ENCODE measurements at regions not wholly inside any gene's neighbourhood (a gene's known extent, or its start where the extent isn't known, plus 50 kb on each side); places are given as distances from the start of the nearest gene placed in this dataset.

GRCh38 chr6:92934625-92935024 is 484.7 kb downstream of the EPHA7 start:
- Mint-ChIP-seq H3K36me3 (ENCODE audit: insufficient read depth in 1 of 3, low read depth in 3 of 3) (peaks cover 4 to 6% (median 4%) of the 10 kb centered on the region in 3 experiments; a peak in 5 of 7 replicates), H3K27ac (no peak overlapping the region), H3K4me1 (no peaks in the 10 kb centered on the region), H3K9me3 (peaks cover 9 to 13% of the 10 kb centered on the region in 2 experiments; a peak in 4 of 5 replicates), H3K27me3 (ENCODE audit: low read depth) (no peaks in the 10 kb centered on the region), H3K4me3 (no peak overlapping the region)
- no peak overlapping the region for H3K56ac ChIP-seq (ENCODE audit: insufficient read length, low read depth, low read length)
- no peaks in the 10 kb centered on the region for H3K27me3 ChIP-seq (ENCODE audit: insufficient read depth, low read length)
- no peak overlapping the region for H2BK20ac ChIP-seq (ENCODE audit: low read depth, low read length, poor library complexity, severe bottlenecking)
- no peak overlapping the region for H3K27ac ChIP-seq (ENCODE audit: insufficient read length, low read depth, low read length)
- H2BK12ac ChIP-seq (ENCODE audit: insufficient read length, low read depth, low read length): no peak overlapping the region
- no peaks in the 10 kb centered on the region for H3K79me1 ChIP-seq (ENCODE audit: insufficient read depth, low read depth, low read length, poor library complexity, severe bottlenecking)
- no peak overlapping the region for H3K9ac ChIP-seq (ENCODE audit: extremely low read depth, insufficient read length, low read length)
- no peaks in the 10 kb centered on the region for H3K4me1 ChIP-seq (ENCODE audit: insufficient read depth, low read length)
- no peak overlapping the region for H3K14ac ChIP-seq (ENCODE audit: insufficient read depth, low read length)
- H3K18ac ChIP-seq (ENCODE audit: insufficient read length, low read depth, low read length): no peak overlapping the region
- no peak overlapping the region for H4K8ac ChIP-seq (replicated peaks; ENCODE audit: insufficient read length, low read depth, low read length)
- H3K9me3 ChIP-seq (ENCODE audit: control insufficient read depth, low read depth, low read length): no peaks in the 10 kb centered on the region
- no peak overlapping the region for H2BK5ac ChIP-seq (ENCODE audit: insufficient read length, low read length)
- no peak for DNase-seq
- no peak overlapping the region for H3K23ac ChIP-seq (ENCODE audit: insufficient read length, low read depth, low read length)
- H3K4me2 ChIP-seq (ENCODE audit: insufficient read depth, insufficient read length, low read length): no peak overlapping the region
- no peaks in the 10 kb centered on the region for H4K20me1 ChIP-seq (ENCODE audit: control insufficient read depth, insufficient read depth, insufficient read length)
- H2AFZ ChIP-seq (ENCODE audit: low read length): no peak overlapping the region
- no CpG with 5 or more reads among the region's 1 CpG for WGBS (ENCODE audit: extremely low coverage, insufficient read length, low lambda C conversion rate)
- H3K23me2 ChIP-seq (ENCODE audit: insufficient read length, low read depth, low read length, poor library complexity, severe bottlenecking): no peaks in the 10 kb centered on the region
- no peak overlapping the region for H4K91ac ChIP-seq (ENCODE audit: insufficient read length, low read depth, low read length)
- no peak overlapping the region for H4K5ac ChIP-seq (ENCODE audit: insufficient read length, low read depth, low read length)
- H3T11ph ChIP-seq (ENCODE audit: low read length): no peak overlapping the region
- H2AK5ac ChIP-seq (ENCODE audit: insufficient read length, low read length): no peak overlapping the region
- no peaks in the 10 kb centered on the region for H3K79me2 ChIP-seq (ENCODE audit: insufficient read depth, low read length)
- TF ChIP-seq, protein P1, sequence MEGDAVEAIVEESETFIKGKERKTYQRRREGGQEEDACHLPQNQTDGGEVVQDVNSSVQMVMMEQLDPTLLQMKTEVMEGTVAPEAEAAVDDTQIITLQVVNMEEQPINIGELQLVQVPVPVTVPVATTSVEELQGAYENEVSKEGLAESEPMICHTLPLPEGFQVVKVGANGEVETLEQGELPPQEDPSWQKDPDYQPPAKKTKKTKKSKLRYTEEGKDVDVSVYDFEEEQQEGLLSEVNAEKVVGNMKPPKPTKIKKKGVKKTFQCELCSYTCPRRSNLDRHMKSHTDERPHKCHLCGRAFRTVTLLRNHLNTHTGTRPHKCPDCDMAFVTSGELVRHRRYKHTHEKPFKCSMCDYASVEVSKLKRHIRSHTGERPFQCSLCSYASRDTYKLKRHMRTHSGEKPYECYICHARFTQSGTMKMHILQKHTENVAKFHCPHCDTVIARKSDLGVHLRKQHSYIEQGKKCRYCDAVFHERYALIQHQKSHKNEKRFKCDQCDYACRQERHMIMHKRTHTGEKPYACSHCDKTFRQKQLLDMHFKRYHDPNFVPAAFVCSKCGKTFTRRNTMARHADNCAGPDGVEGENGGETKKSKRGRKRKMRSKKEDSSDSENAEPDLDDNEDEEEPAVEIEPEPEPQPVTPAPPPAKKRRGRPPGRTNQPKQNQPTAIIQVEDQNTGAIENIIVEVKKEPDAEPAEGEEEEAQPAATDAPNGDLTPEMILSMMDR (conservative IDR thresholded peaks at IDR 0.05): no peak
- H3K4ac ChIP-seq (ENCODE audit: low read depth, low read length): no peak overlapping the region
- no peak overlapping the region for H2BK15ac ChIP-seq (ENCODE audit: low read depth, low read length)
- no peak overlapping the region for H2BK120ac ChIP-seq (ENCODE audit: low read depth, low read length, poor library complexity, severe bottlenecking)

Data from H9 (cell line).